ENCODE measurements at regions not wholly inside any gene's neighbourhood (a gene's known extent, or its start where the extent isn't known, plus 50 kb on each side); places are given as distances from the start of the nearest gene placed in this dataset.
"Not testable (repeated sequence)": the region's sequence is repeated elsewhere in the genome, so short reads cannot be mapped to it uniquely, and the experiment has no call there.

DNA sequence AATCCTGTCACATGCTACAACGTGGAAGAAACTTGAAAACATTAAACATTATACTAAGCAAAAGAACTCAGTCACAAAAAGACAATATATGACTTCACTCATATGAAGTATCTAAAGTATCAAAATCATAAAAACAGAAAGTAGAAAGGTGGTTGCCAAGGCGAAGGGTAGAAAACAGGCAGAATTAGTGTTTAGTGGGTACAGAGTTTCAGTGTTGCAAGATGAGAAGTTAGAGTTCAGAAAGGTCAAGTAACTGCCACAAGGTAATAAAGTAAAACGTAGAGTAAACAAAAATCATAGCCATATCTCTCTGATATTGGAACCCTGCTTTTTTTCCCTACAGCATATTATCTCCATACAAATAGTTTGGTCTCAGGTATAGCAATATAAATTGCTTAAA is 223.8 kb upstream of the FSCB start:
- no peak for TF ChIP-seq EGR1 (IDR thresholded peaks at IDR 0.05; ENCODE audit: low read depth in 2 of 2)
- TF ChIP-seq HNF4A (conservative IDR thresholded peaks at IDR 0.05) = no peak
- no peak for TF ChIP-seq FOXA2 (IDR thresholded peaks at IDR 0.05)
- no peak for TF ChIP-seq HNF4G (IDR thresholded peaks at IDR 0.05)
- TF ChIP-seq JUND (IDR thresholded peaks at IDR 0.05) = no peak
- TF ChIP-seq, protein P1, sequence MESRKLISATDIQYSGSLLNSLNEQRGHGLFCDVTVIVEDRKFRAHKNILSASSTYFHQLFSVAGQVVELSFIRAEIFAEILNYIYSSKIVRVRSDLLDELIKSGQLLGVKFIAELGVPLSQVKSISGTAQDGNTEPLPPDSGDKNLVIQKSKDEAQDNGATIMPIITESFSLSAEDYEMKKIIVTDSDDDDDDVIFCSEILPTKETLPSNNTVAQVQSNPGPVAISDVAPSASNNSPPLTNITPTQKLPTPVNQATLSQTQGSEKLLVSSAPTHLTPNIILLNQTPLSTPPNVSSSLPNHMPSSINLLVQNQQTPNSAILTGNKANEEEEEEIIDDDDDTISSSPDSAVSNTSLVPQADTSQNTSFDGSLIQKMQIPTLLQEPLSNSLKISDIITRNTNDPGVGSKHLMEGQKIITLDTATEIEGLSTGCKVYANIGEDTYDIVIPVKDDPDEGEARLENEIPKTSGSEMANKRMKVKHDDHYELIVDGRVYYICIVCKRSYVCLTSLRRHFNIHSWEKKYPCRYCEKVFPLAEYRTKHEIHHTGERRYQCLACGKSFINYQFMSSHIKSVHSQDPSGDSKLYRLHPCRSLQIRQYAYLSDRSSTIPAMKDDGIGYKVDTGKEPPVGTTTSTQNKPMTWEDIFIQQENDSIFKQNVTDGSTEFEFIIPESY (IDR thresholded peaks at IDR 0.05) = no peak
- no peak for TF ChIP-seq SP1 (IDR thresholded peaks at IDR 0.05)
- Histone ChIP-seq H3K36me3 (ENCODE audit: control insufficient read depth in 4 of 4, insufficient read depth in 3 of 4, low read depth in 1 of 4, low read length in 3 of 4) (no peaks in the 10 kb centered on the region), H3K4me3 (ENCODE audit: low read depth in 1 of 3, low read length in 3 of 3) (no peak overlapping the region), H3K9me3 (ENCODE audit: control insufficient read depth in 4 of 4, low read length in 3 of 4) (no peaks in the 10 kb centered on the region), H3K9ac (ENCODE audit: low read depth in 1 of 2, low read length in 2 of 2) (no peak overlapping the region), H3K27ac (ENCODE audit: low read depth in 1 of 2, low read length in 2 of 2) (no peak overlapping the region), H3K27me3 (ENCODE audit: control insufficient read depth in 4 of 4, insufficient read depth in 4 of 4, low read length in 3 of 4) (peaks cover 0 to 3% (median 0%) of the 10 kb centered on the region in 4 donors), H3K4me1 (ENCODE audit: control insufficient read depth in 4 of 4, insufficient read depth in 4 of 4, low read length in 3 of 4) (no peaks in the 10 kb centered on the region)
- 63% methylated on average over 3 of the region's 3 CpGs for WGBS
- DNase-seq (ENCODE audit: low spot score) = no peak

DNA sequence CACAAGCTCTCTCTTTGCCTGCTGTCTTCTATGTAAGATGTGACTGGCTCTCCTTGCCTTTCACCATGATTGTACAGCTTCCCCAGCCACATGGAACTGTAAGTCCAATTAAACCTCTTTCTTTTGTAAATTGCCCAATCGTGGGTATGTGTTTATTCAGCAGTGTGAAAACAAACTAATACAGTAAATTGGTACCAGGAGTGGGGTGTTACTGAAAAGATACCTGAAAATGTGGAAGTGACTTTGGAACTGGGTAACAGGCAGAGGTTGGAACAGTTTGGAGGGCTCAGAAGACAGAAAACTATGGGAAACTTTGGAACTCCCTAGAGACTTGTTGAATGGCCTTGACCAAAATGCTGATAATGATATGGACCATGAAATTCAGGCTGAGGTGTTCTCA is 214.3 kb upstream of the FSCB start:
- not testable (repeated sequence) for H3K36me3 ChIP-seq (ENCODE audit: control insufficient read depth in 4 of 4, insufficient read depth in 3 of 4, low read depth in 1 of 4, low read length in 3 of 4); H3K4me1 ChIP-seq (ENCODE audit: control insufficient read depth in 4 of 4, insufficient read depth in 4 of 4, low read length in 3 of 4); H3K27me3 ChIP-seq (ENCODE audit: control insufficient read depth in 4 of 4, insufficient read depth in 4 of 4, low read length in 3 of 4); H3K4me3 ChIP-seq (ENCODE audit: low read depth in 1 of 3, low read length in 3 of 3); H3K27ac ChIP-seq (ENCODE audit: low read depth in 1 of 2, low read length in 2 of 2); H3K9ac ChIP-seq (ENCODE audit: low read depth in 1 of 2, low read length in 2 of 2); DNase-seq (ENCODE audit: low spot score)
- peaks cover 2 to 13% (median 6%) of the 10 kb centered on the region in 4 donors for H3K9me3 ChIP-seq (ENCODE audit: control insufficient read depth in 4 of 4, low read length in 3 of 4)
- 17% methylated on average over 1 of the region's 1 CpG for WGBS

DNA sequence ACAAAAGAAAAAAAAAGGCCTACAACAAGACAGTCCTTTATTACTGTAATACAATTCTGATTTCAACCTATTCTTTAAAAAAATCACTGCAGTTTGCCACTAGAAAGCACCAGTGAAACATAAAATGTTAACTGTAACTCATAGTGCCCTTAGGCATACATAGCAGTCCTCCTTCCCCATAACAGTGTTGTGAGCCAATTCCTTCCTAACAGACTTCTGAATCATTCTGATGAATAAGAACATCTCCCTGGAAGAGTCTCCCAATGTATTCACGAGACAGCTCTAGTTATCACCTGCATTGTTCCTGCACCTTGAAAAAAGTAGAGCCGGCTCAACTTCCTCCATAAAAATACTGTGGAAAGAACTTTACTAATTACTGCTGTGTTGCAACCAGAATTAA is 213.6 kb upstream of the FSCB start:
- no peak for TF ChIP-seq HNF4A (conservative IDR thresholded peaks at IDR 0.05)
- no peak for TF ChIP-seq FOXA2 (IDR thresholded peaks at IDR 0.05)
- TF ChIP-seq SP1 (IDR thresholded peaks at IDR 0.05) = no peak
- Histone ChIP-seq H3K9me3 (ENCODE audit: control insufficient read depth in 4 of 4, low read length in 3 of 4) (peaks cover 2 to 13% (median 6%) of the 10 kb centered on the region in 4 donors), H3K4me1 (ENCODE audit: control insufficient read depth in 4 of 4, insufficient read depth in 4 of 4, low read length in 3 of 4) (no peaks in the 10 kb centered on the region), H3K27ac (ENCODE audit: low read depth in 1 of 2, low read length in 2 of 2) (no peak overlapping the region), H3K36me3 (ENCODE audit: control insufficient read depth in 4 of 4, insufficient read depth in 3 of 4, low read depth in 1 of 4, low read length in 3 of 4) (no peaks in the 10 kb centered on the region), H3K4me3 (ENCODE audit: low read depth in 1 of 3, low read length in 3 of 3) (no peak overlapping the region), H3K27me3 (ENCODE audit: control insufficient read depth in 4 of 4, insufficient read depth in 4 of 4, low read length in 3 of 4) (no peaks in the 10 kb centered on the region), H3K9ac (ENCODE audit: low read depth in 1 of 2, low read length in 2 of 2) (no peak overlapping the region)
- WGBS = 85% methylated on average over 2 of the region's 2 CpGs
- DNase-seq (ENCODE audit: low spot score) = no peak

DNA sequence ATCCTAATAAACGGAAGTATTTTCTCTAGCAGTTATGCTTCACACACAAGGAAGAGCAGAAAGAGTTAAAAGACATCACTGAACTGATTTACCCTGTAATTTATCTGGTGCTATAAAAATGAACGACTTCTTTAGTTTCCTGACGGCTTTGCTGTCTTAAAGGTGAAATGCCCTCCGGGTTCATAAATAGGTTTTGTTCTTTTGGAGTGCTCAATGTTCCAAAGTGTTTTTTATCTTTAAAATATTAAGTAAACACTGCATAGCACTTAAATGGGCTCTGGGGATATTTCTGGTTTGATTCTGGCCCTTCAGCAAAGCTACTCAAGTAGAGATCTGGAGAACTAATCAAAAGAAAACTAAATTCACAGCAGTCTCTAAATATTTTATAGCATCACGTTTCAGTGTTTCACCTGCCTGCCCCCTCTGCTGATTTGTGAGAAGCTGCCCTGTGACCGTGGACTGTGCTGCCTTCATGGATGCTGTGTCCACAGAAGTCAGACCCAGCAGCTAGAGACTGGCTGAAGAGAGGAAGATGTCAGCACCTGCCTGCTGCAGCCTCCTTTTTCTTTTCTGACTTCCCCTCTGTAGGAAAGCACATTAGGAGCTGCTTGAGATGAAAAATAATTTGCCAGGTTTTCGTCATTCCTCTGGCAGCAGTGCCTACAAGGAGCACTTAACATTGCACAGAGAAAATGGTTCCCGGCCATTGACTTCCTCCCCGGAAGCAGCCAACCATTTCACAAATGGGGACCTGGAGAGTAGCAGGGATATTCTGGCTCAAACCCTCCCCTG is 205.1 kb upstream of the FSCB start:
- 63% methylated on average over 9 of the region's 9 CpGs for WGBS
- no peaks in the 10 kb centered on the region for H3K36me3 ChIP-seq (ENCODE audit: control insufficient read depth in 4 of 4, insufficient read depth in 3 of 4, low read depth in 1 of 4, low read length in 3 of 4)
- no peak for DNase-seq (ENCODE audit: low spot score)
- no peaks in the 10 kb centered on the region for H3K9me3 ChIP-seq (ENCODE audit: control insufficient read depth in 4 of 4, low read length in 3 of 4)
- H3K27ac ChIP-seq (ENCODE audit: low read depth in 1 of 2, low read length in 2 of 2) = no peak overlapping the region
- no peak overlapping the region for H3K4me3 ChIP-seq (ENCODE audit: low read depth in 1 of 3, low read length in 3 of 3)
- no peak overlapping the region for H3K9ac ChIP-seq (ENCODE audit: low read depth in 1 of 2, low read length in 2 of 2)
- H3K27me3 ChIP-seq (ENCODE audit: control insufficient read depth in 4 of 4, insufficient read depth in 4 of 4, low read length in 3 of 4) = no peaks in the 10 kb centered on the region
- no peaks in the 10 kb centered on the region for H3K4me1 ChIP-seq (ENCODE audit: control insufficient read depth in 4 of 4, insufficient read depth in 4 of 4, low read length in 3 of 4)
- TF ChIP-seq HNF4A (conservative IDR thresholded peaks at IDR 0.05) = no peak
- TF ChIP-seq, protein P2, sequence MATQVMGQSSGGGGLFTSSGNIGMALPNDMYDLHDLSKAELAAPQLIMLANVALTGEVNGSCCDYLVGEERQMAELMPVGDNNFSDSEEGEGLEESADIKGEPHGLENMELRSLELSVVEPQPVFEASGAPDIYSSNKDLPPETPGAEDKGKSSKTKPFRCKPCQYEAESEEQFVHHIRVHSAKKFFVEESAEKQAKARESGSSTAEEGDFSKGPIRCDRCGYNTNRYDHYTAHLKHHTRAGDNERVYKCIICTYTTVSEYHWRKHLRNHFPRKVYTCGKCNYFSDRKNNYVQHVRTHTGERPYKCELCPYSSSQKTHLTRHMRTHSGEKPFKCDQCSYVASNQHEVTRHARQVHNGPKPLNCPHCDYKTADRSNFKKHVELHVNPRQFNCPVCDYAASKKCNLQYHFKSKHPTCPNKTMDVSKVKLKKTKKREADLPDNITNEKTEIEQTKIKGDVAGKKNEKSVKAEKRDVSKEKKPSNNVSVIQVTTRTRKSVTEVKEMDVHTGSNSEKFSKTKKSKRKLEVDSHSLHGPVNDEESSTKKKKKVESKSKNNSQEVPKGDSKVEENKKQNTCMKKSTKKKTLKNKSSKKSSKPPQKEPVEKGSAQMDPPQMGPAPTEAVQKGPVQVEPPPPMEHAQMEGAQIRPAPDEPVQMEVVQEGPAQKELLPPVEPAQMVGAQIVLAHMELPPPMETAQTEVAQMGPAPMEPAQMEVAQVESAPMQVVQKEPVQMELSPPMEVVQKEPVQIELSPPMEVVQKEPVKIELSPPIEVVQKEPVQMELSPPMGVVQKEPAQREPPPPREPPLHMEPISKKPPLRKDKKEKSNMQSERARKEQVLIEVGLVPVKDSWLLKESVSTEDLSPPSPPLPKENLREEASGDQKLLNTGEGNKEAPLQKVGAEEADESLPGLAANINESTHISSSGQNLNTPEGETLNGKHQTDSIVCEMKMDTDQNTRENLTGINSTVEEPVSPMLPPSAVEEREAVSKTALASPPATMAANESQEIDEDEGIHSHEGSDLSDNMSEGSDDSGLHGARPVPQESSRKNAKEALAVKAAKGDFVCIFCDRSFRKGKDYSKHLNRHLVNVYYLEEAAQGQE (IDR thresholded peaks at IDR 0.05) = no peak
- no peak for TF ChIP-seq RXRA (IDR thresholded peaks at IDR 0.05)
- TF ChIP-seq, protein P3, sequence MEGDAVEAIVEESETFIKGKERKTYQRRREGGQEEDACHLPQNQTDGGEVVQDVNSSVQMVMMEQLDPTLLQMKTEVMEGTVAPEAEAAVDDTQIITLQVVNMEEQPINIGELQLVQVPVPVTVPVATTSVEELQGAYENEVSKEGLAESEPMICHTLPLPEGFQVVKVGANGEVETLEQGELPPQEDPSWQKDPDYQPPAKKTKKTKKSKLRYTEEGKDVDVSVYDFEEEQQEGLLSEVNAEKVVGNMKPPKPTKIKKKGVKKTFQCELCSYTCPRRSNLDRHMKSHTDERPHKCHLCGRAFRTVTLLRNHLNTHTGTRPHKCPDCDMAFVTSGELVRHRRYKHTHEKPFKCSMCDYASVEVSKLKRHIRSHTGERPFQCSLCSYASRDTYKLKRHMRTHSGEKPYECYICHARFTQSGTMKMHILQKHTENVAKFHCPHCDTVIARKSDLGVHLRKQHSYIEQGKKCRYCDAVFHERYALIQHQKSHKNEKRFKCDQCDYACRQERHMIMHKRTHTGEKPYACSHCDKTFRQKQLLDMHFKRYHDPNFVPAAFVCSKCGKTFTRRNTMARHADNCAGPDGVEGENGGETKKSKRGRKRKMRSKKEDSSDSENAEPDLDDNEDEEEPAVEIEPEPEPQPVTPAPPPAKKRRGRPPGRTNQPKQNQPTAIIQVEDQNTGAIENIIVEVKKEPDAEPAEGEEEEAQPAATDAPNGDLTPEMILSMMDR (IDR thresholded peaks at IDR 0.05; ENCODE audit: low read depth, low read length, missing input control) = no peak
- no peak for TF ChIP-seq EGR1 (IDR thresholded peaks at IDR 0.05; ENCODE audit: low read depth in 2 of 2)
- TF ChIP-seq GABPA (IDR thresholded peaks at IDR 0.05 in 1 of 2, conservative IDR thresholded peaks at IDR 0.05 in 1 of 2) = no peak
- TF ChIP-seq, protein P1 (IDR thresholded peaks at IDR 0.05) = no peak
- TF ChIP-seq YY1 (IDR thresholded peaks at IDR 0.05) = no peak
- TF ChIP-seq JUND (IDR thresholded peaks at IDR 0.05) = no peak
